HCT116 (cell line): ENCODE measurements at regions not wholly inside any gene's neighbourhood (a gene's known extent, or its start where the extent isn't known, plus 50 kb on each side); places are given as distances from the start of the nearest gene placed in this dataset.

Experiments
- ATAC-seq: fragments of 200-7000 bp; cut with Tn5 transposase; 2 replicates; pipeline ENCODE4 v1.9.1; 2020; ENCODE audit warnings: mild to moderate bottlenecking, moderate library complexity
- BruUV-seq: library from RNA; stranded (reverse); fragments of 400-500 nt; replicated peaks from 2 replicates; lab custom pipeline; 2021; lab: Mats Ljungman, UMichigan
- CTCF ChIA-PET: fragments of 300-600 bp; sonication (Branson Sonifier 250); formaldehyde crosslinking; loops from one replicate; lab custom pipeline; 2021; ENCODE audit warnings: antibody characterized with exemption; lab: Charles Lee
- POLR2A ChIA-PET: fragments of 300-600, 350-600 bp; sonication (Branson Sonifier 250); formaldehyde crosslinking; loops from one replicate; lab custom pipeline; 2021; ENCODE audit warnings: antibody characterized with exemption; lab: Charles Lee
- RAD21 ChIA-PET, 2 experiments: fragments of 300-600 bp; sonication (Branson Sonifier 250); formaldehyde crosslinking; loops; one replicate each; lab custom pipeline; 2023; ENCODE audit warnings: low total read pairs in 2 of 2; ENCODE audit not compliant: uncharacterized antibody in 2 of 2, unreplicated experiment in 2 of 2, low non-redundant PET in 1 of 2; lab: Charles Lee
- DNase-seq: peaks from one replicate; pipeline ENCODE4 v3.0.0-alpha.2; 2010; ENCODE audit warnings: low read depth, low spot score
- H2AFZ ChIP-seq: fragments of 200-600 bp; shearing (Covaris generic), sonication (generic); 2 replicates; pipeline ENCODE4 v1.6.1; 2017; ENCODE audit warnings: low read depth, mixed run types, mixed read lengths, antibody characterized with exemption, low read length; ENCODE audit not compliant: poor library complexity, severe bottlenecking
- H3K27ac ChIP-seq: 2 replicates; pipeline ENCODE4 v1.5.1; 2012; ENCODE audit warnings: low read depth, low read length
- H3K27me3 ChIP-seq: fragments of 200-600 bp; sonication (generic); 2 replicates; pipeline ENCODE4 v1.6.1; 2016; ENCODE audit warnings: mixed run types, low read length, mixed read lengths; ENCODE audit not compliant: insufficient read depth
- H3K36me3 ChIP-seq, 2 experiments: fragments of 200-500 bp in 1 of 2; fragments of 200-600 bp in 1 of 2; sonication (Bioruptor generic) in 1 of 2; sonication (generic) in 1 of 2; 2 replicates each; pipeline versions ENCODE4 v1.5.1 to v1.6.1; 2014 to 2016; ENCODE audit warnings: low read length in 2 of 2, inconsistent platforms in 1 of 2, mixed read lengths in 1 of 2, mixed run types in 1 of 2; ENCODE audit not compliant: insufficient read depth in 2 of 2, control insufficient read depth in 1 of 2
- H3K4me1 ChIP-seq, 2 experiments: fragments of 200-600 bp in 1 of 2; sonication (generic) in 1 of 2; 2 replicates each; pipeline versions ENCODE4 v1.5.1 to v1.6.1; 2012 to 2017; ENCODE audit warnings: low read length in 2 of 2, inconsistent platforms in 1 of 2, mild to moderate bottlenecking in 1 of 2, mixed read lengths in 1 of 2, mixed run types in 1 of 2, moderate library complexity in 1 of 2; ENCODE audit not compliant: insufficient read depth in 2 of 2, control insufficient read depth in 1 of 2
- H3K4me2 ChIP-seq: fragments of 200-600 bp; sonication (generic); 2 replicates; pipeline ENCODE4 v1.6.1; 2017; ENCODE audit warnings: mixed run types, low read length, mixed read lengths
- H3K4me3 ChIP-seq, 2 experiments: fragments of 200-600 bp in 1 of 2; sonication (generic) in 1 of 2; replicated peaks in 1 of 2; 2 replicates each; pipeline ENCODE4 v1.5.1; 2011 to 2016; ENCODE audit warnings: low read length in 2 of 2, control low read depth in 1 of 2, low read depth in 1 of 2, mild to moderate bottlenecking in 1 of 2, mixed read lengths in 1 of 2, mixed run types in 1 of 2
- H3K79me2 ChIP-seq: fragments of 200-600 bp; sonication (generic); 2 replicates; pipeline ENCODE4 v1.6.1; 2017; ENCODE audit warnings: mild to moderate bottlenecking, mixed run types, low read length, moderate library complexity, mixed read lengths; ENCODE audit not compliant: insufficient read depth
- H3K9ac ChIP-seq: fragments of 200-600 bp; sonication (generic); 2 replicates; pipeline ENCODE4 v1.6.1; 2016; ENCODE audit warnings: low read length, mixed read lengths
- H3K9me2 ChIP-seq: fragments of 200-600 bp; sonication (generic), shearing (Covaris generic); 2 replicates; pipeline ENCODE4 v1.6.1; 2017; ENCODE audit warnings: mixed run types, mild to moderate bottlenecking, moderate library complexity; ENCODE audit not compliant: insufficient read depth
- H3K9me3 ChIP-seq, 2 experiments: fragments of 200-500 bp in 1 of 2; fragments of 200-600 bp in 1 of 2; sonication (Bioruptor generic) in 1 of 2; sonication (generic) in 1 of 2; 2 replicates each; pipeline ENCODE4 v1.6.1; 2014 to 2017; ENCODE audit warnings: low read length in 2 of 2, mixed read lengths in 2 of 2, inconsistent platforms in 1 of 2, low read depth in 1 of 2, mild to moderate bottlenecking in 1 of 2, mixed run types in 1 of 2, moderate library complexity in 1 of 2; ENCODE audit not compliant: control insufficient read depth in 1 of 2, insufficient read depth in 1 of 2
- H4K20me1 ChIP-seq: fragments of 200-600 bp; sonication (generic), shearing (Covaris generic); 2 replicates; pipeline ENCODE4 v1.6.1; 2017; ENCODE audit warnings: mixed run types, mild to moderate bottlenecking, moderate library complexity; ENCODE audit not compliant: insufficient read depth
- ATF3 ChIP-seq: IDR thresholded peaks from 2 replicates; pipeline ENCODE4 v1.6.1; 2012
- CBX3 ChIP-seq: IDR thresholded peaks from 2 replicates; pipeline ENCODE4 v1.6.1; 2012; ENCODE audit warnings: low read depth
- CEBPB ChIP-seq: IDR thresholded peaks from 2 replicates; pipeline ENCODE4 v1.6.1; 2012; ENCODE audit warnings: low read depth
- CTCF ChIP-seq, 3 experiments: fragments of 200-600 bp in 1 of 3; sonication (generic) in 1 of 3; IDR thresholded peaks in 2 of 3; conservative IDR thresholded peaks in 1 of 3; 2 replicates each; pipeline ENCODE4 v1.5.1; 2012 to 2017; ENCODE audit warnings: low read depth in 2 of 3, low read length in 2 of 3, antibody characterized with exemption in 1 of 3, borderline replicate concordance in 1 of 3, control low read depth in 1 of 3, mild to moderate bottlenecking in 1 of 3, mixed read lengths in 1 of 3, mixed run types in 1 of 3, moderate library complexity in 1 of 3; ENCODE audit not compliant: insufficient read depth in 1 of 3
- EGR1 ChIP-seq: IDR thresholded peaks from 2 replicates; pipeline ENCODE4 v1.6.1; 2012; ENCODE audit warnings: low read depth
- FOSL1 ChIP-seq: IDR thresholded peaks from 2 replicates; pipeline ENCODE4 v1.6.1; 2012; ENCODE audit warnings: low read depth
- JUND ChIP-seq: IDR thresholded peaks from 2 replicates; pipeline ENCODE4 v1.6.1; 2012
- POLR2A ChIP-seq: IDR thresholded peaks from 2 replicates; pipeline ENCODE4 v1.7.0; 2011; ENCODE audit warnings: borderline replicate concordance; ENCODE audit not compliant: insufficient read depth, insufficient read length; ENCODE audit errors: extremely low read depth
- POLR2AphosphoS5 ChIP-seq: IDR thresholded peaks from 2 replicates; pipeline ENCODE4 v1.6.1; 2011; ENCODE audit warnings: mild to moderate bottlenecking, low read depth, low read length, moderate library complexity
- RAD21 ChIP-seq: IDR thresholded peaks from 2 replicates; pipeline ENCODE4 v1.6.1; 2012; ENCODE audit warnings: low read depth, mild to moderate bottlenecking
- SIN3A ChIP-seq: IDR thresholded peaks from 2 replicates; pipeline ENCODE4 v1.6.1; 2012; ENCODE audit warnings: low read depth
- SP1 ChIP-seq: IDR thresholded peaks from 2 replicates; pipeline ENCODE4 v1.6.1; 2012; ENCODE audit warnings: low read depth
- SRF ChIP-seq: IDR thresholded peaks from 2 replicates; pipeline ENCODE4 v1.6.1; 2012; ENCODE audit warnings: low read depth
- TCF7L2 ChIP-seq: IDR thresholded peaks from 2 replicates; pipeline ENCODE4 v1.7.0; 2011; ENCODE audit warnings: borderline replicate concordance, inconsistent platforms; ENCODE audit not compliant: insufficient read depth, insufficient read length; ENCODE audit errors: extremely low read depth
- YY1 ChIP-seq: IDR thresholded peaks from 2 replicates; pipeline ENCODE4 v1.6.1; 2011; ENCODE audit warnings: low read length, low read depth, moderate library complexity, mild to moderate bottlenecking; ENCODE audit not compliant: insufficient replicate concordance; ENCODE audit errors: extremely low read depth
- intact Hi-C: fragments of 100-400 bp; cut with micrococcal nuclease; formaldehyde crosslinking; loops from 2 replicates; pipeline ENCODE4 v1.10.0; 2022
- TF ChIP-seq, protein P1 (sequence below): IDR thresholded peaks from 2 replicates; pipeline ENCODE4 v1.6.1; 2012
- TF ChIP-seq, protein P2 (sequence below): IDR thresholded peaks from 2 replicates; pipeline ENCODE4 v1.6.1; 2011; ENCODE audit warnings: mild to moderate bottlenecking, low read length, moderate library complexity; ENCODE audit not compliant: insufficient replicate concordance; ENCODE audit errors: extremely low read depth

DNA sequence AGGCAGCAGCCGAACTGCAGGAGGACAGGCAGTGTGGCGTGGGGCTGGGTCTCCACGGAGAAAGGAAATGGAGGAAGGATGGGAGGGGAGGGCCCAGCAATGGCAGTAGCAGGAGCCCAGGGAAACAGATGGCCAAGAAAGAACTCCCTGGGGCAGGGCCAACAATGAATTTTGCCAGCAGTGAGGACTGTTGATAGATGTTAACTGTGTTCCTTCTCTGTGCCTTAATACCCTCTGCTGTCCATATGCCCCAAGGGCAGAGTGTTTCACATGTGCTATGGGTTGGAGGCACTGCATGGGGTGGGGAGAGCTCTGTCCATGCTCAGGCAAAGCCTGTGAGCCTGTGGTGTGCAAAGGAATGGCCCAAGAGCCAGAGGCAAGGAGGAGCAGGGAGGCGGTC lies 70.8 kb upstream of the POMGNT2 start:
- peaks cover 4 to 49% of the 10 kb centered on the region in 2 experiments; a peak in 2 of 4 replicates for H3K4me1 ChIP-seq
- H3K9me2 ChIP-seq, result no peaks in the 10 kb centered on the region
- no TSS peak for BruUV-seq
- POLR2A ChIA-PET, result no interaction called here
- H4K20me1 ChIP-seq, result no peaks in the 10 kb centered on the region
- H3K9me3 ChIP-seq, result peaks cover 0 to 9% of the 10 kb centered on the region in 2 experiments; a peak in 1 of 4 replicates
- TF ChIP-seq CTCF (IDR thresholded peaks at IDR 0.05 in 2 of 3, conservative IDR thresholded peaks at IDR 0.05 in 1 of 3; ENCODE audit: borderline replicate concordance in 1 of 3, insufficient read depth in 1 of 3, low read depth in 2 of 3, low read length in 2 of 3), result no peak
- no peak for TF ChIP-seq TCF7L2
- TF ChIP-seq FOSL1, result no peak
- TF ChIP-seq POLR2A, result no peak
- no peak for TF ChIP-seq POLR2AphosphoS5
- TF ChIP-seq, protein P1, sequence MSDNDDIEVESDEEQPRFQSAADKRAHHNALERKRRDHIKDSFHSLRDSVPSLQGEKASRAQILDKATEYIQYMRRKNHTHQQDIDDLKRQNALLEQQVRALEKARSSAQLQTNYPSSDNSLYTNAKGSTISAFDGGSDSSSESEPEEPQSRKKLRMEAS, result no peak
- no peak for TF ChIP-seq CEBPB
- TF ChIP-seq, protein P2, sequence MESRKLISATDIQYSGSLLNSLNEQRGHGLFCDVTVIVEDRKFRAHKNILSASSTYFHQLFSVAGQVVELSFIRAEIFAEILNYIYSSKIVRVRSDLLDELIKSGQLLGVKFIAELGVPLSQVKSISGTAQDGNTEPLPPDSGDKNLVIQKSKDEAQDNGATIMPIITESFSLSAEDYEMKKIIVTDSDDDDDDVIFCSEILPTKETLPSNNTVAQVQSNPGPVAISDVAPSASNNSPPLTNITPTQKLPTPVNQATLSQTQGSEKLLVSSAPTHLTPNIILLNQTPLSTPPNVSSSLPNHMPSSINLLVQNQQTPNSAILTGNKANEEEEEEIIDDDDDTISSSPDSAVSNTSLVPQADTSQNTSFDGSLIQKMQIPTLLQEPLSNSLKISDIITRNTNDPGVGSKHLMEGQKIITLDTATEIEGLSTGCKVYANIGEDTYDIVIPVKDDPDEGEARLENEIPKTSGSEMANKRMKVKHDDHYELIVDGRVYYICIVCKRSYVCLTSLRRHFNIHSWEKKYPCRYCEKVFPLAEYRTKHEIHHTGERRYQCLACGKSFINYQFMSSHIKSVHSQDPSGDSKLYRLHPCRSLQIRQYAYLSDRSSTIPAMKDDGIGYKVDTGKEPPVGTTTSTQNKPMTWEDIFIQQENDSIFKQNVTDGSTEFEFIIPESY, result no peak
- no peak for TF ChIP-seq SP1
- no peak for TF ChIP-seq EGR1
- no peak for TF ChIP-seq ATF3
- TF ChIP-seq YY1, result no peak
- no peak for TF ChIP-seq CBX3
- TF ChIP-seq SRF, result no peak
- no peak for TF ChIP-seq JUND
- no peak for TF ChIP-seq SIN3A
- no peak for TF ChIP-seq RAD21
- RAD21 ChIA-PET, result no interaction called here
- no peaks in the 10 kb centered on the region for H3K36me3 ChIP-seq
- ATAC-seq, result no peak
- no peaks in the 10 kb centered on the region for H3K27me3 ChIP-seq
- CTCF ChIA-PET, result no interaction called here
- no peak overlapping the region for H3K9ac ChIP-seq
- no peaks in the 10 kb centered on the region for H3K79me2 ChIP-seq
- no peak overlapping the region for H3K4me3 ChIP-seq
- no peak overlapping the region for H3K4me2 ChIP-seq
- no peak overlapping the region for H3K27ac ChIP-seq
- no peak for DNase-seq
- no peak overlapping the region for H2AFZ ChIP-seq
- intact Hi-C loops, result no loop called here
